DMS114 treated with DMSO at 0.1 percent for 48 hours (cell line): ENCODE measurements at regions not wholly inside any gene's neighbourhood (a gene's known extent, or its start where the extent isn't known, plus 50 kb on each side); places are given as distances from the start of the nearest gene placed in this dataset.

ENCODE experiments used
- DNase-seq: peaks from one replicate; lab custom pipeline; 2025; ENCODE audit not compliant: unreplicated experiment; lab: John Stamatoyannopoulos, UW

DNA sequence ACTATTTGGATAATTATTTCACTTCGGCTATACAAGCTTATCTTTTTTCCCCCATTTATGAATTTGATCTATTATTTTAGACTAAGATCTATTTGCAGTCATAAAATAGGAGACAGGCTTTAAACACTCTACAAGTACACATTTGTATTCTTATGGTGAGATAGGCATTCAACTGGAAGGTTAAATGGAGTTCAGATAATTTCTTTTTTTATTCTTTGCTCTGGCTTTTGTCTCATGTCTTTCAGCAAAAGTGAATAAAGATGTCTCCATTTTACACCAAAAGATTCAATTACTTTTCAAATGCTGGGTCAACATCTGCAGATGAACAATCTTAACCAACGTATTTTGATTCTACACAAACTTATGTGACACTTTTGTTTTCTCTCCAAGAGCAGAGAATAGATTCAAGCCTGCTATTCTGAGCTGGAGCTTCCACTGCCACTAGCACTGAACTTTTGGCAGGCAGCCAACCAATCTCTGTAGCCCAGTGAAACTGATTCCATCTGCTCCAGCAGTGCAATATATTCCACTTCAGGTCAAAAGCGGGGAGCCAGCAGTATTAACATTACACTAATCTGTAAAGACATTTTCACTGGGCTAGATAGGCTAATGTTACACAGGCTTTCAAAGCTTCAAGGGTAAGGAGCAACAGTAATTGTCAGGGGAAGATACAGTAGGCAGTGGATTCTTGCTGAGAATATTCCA, 452.0 kb upstream of the ZNF608 start:
- peak; percentile 69 for DNase-seq

- no peak for DNase-seq
Observed at GRCh38 chr5:125199373-125199772, 452.9 kb upstream of the ZNF608 start.

DNA sequence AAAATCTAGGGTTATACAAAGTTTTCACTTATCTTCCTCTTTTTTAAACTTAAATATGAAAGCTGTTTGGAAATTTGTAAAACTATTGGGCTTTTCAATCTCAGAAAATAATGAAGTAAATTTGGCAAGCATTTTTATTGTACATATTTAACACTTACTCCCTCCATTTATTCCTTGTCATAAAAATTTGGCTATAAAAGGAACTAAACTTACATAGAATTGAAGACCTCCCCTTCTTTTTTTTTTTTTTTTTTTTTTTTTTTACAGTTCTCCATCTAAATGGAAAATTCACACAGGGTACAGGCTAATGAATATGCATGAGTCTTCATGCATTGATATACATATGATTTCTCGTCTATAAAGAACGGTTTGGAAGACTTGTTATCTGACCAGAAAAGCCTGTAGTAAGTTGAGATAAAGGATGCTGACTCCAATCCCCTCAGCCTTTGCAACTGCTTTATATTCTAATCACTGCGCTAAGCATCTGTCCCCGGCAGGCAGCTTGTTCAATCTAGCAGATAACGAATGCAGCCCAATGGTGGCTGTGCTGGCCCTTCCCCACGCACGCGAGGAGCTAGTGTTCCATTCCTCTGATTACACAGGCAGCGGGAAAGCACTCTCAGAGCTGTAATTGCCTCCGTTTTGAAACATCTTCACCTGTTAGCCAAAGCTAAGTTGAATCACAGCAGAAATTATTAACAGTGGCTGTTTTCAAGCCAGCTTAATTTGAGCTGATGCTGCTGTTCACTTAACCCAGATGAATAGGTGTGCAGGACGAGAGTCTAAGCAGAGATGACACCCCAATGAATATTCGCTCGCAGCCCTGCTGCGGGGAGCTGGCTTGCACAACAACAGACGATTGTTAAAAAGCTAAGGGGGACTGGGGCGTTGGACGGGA, 453.8 kb upstream of the ZNF608 start:
- DNase-seq = no peak

- no peak for DNase-seq
Observed at GRCh38 chr5:125200866-125201373, 454.5 kb upstream of the ZNF608 start.

GRCh38 chr5:125201446-125202052, 455.1 kb upstream of the ZNF608 start:
- DNase-seq = no peak

DNA sequence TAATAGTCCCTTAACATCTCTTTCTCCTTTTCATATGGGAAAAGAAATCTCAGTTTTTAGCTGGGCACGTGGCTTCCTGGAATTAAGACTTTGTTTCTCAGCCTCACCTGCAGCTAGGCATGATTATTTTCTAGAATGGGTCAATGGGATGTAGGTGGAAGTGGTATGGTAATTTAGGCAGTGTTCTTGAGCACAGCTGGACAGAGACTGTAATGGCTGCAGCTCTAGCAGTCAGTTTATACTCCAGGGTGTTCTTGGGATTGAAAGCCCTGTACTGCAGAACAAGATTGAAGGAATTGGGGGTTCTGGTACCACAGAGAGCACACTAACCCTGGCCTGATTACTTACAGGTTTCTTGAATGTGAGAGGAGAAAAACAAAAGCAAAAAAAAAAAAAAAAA, 455.9 kb upstream of the ZNF608 start:
- no peak for DNase-seq

- DNase-seq = no peak
Observed at GRCh38 chr5:125202871-125203438, 456.5 kb upstream of the ZNF608 start.

GRCh38 chr5:125203912-125204311, 457.5 kb upstream of the ZNF608 start:
- DNase-seq = no peak

- no peak for DNase-seq
Observed at GRCh38 chr5:125205601-125206225, 459.3 kb upstream of the ZNF608 start.

DNA sequence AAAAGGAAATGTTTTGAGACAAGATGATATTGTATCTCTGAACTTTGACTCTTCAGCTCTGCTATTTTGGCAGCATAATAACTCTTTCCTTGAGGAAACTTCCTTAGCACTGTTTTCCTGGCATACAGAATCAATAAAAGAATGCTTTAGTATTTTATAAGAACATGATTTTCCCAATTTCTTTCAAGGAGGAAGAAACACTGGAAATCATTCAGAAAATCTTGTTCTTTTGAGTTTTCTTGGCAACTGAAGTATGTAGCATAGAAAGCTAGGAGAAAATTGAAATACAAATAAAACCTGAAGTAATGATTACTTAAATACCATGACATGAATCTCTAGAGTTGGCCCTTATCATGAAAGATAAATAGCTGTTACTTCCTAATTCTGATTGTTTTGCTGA, 461.4 kb upstream of the ZNF608 start:
- DNase-seq = no peak

DNA sequence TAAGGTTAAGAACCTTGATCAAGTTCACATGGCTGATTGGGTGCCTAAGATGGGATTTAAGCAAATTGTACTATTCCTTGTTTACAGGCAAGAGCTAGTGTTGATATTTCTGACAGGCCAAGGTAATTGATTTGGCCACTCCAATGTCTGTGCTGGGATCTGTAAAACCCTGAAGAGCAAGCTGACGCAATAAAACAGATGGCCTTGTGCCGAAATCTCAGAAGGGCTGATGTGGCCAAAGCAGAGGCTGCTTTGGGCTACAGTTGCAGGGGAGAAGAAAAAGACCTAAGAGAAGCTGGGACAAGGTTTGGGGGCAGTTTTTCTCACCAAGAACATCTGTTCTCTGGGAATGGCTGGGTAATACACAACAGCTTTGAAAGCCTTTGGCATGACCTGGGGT, 463.2 kb upstream of the ZNF608 start:
- no peak for DNase-seq

- no peak for DNase-seq
Observed at GRCh38 chr5:125210242-125210947, 464.0 kb upstream of the ZNF608 start.

GRCh38 chr5:125214080-125214479, 467.6 kb upstream of the ZNF608 start:
- no peak for DNase-seq

GRCh38 chr5:125215593-125215992, 469.2 kb upstream of the ZNF608 start:
- DNase-seq = no peak

DNA sequence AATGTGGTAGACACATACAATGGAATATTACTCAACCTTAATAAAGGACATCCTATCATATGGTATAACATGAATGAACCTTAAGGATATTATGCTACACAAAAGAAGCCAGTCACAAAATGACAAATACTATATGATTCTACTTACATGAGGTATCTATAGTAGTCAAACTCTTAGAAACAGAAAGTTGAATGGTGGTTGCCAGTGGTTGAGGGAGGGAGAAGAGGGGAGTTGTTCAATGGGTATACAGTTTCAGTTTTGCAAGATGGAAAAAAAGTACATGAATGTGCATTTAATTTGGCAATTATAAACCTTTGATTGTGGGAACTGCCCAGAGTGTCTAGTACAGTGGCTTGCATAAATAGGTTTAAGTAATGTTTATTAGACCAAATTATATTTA, 473.3 kb upstream of the ZNF608 start:
- no peak for DNase-seq

DNA sequence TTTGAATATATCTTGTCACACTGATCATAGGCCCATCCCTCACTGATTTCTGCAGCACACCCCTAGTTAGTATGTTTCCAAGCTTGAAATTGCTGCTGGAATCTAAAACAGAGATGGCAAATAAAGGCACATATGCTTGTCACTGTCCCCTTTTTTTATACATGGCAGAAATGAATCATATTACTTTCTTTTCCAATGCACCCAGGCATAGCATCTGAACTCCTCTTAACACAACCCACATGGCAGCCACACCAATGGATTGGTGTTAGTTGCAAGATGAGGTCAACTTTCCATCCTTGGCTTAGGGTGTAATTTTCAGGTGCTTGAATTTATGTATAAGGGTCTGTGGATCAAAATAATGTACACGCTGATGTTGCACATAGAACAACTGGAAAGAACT, 473.8 kb upstream of the ZNF608 start:
- no peak for DNase-seq

DNA sequence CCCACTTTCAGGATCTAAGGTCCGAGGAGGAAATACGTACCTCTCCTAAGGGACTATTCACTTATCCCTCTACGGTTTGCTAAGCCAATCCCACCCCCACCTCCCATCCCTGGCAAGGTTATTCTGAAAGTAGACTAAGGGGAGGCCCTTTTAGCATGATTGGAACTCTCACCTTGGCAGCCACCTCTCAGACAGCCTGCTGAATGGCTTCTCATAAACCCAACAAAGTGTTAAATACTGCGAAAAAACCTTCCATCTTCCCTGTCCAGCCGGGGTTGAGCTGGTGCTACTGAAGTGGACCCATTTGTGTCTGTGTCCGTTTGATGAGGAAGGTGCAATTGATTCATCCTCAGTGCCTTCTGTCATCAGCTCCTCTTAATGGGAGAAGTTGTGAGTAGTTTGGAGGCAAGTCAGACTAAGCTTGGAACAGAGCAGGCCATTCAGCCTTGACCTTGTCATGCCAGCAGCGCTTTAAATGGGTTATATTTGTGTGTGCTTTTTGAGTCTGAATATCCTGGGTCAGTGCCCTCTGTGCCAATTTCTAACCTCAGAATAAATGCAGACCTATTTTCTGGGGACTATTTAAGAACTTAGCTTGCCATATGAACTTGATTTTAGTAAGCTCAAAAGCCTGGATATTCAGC, 476.3 kb upstream of the ZNF608 start:
- DNase-seq = no peak

GRCh38 chr5:125225424-125225823, 479.0 kb upstream of the ZNF608 start:
- DNase-seq = no peak

DNA sequence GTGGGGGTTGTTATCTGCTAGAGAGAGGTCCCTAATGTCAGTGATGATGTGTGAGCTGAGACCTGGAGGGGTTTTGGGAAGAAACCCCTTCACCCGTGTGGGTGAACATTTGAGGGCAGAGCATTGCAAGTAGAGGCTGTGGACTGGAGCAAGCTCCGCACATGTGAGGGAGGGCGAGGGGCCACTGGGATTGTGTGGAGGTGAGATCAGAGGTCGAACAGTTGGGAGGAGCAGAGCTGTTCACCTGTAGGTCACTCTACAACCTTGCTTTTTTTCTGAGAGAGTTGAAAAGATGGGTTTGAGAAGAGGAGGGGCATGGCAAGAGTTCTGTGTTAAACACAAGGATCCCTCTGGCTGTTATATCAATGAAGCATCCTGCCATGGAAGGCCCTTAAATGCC, 480.4 kb upstream of the ZNF608 start:
- no peak for DNase-seq
